ENCODE measurements at regions not wholly inside any gene's neighbourhood (a gene's known extent, or its start where the extent isn't known, plus 50 kb on each side); places are given as distances from the start of the nearest gene placed in this dataset.

GRCh38 chr10:91700273-91700672, 67.4 kb upstream of the PPP1R3C start:
- H3K36me3 ChIP-seq: no peaks in the 10 kb centered on the region
- intact Hi-C loops (cut with DNase I; ENCODE audit: low total_unique reads): no loop called here
- no peaks in the 10 kb centered on the region for H3K9me3 ChIP-seq
- DNase-seq (ENCODE audit: low spot score in 2 of 2): no peak
- TF ChIP-seq, protein P1, sequence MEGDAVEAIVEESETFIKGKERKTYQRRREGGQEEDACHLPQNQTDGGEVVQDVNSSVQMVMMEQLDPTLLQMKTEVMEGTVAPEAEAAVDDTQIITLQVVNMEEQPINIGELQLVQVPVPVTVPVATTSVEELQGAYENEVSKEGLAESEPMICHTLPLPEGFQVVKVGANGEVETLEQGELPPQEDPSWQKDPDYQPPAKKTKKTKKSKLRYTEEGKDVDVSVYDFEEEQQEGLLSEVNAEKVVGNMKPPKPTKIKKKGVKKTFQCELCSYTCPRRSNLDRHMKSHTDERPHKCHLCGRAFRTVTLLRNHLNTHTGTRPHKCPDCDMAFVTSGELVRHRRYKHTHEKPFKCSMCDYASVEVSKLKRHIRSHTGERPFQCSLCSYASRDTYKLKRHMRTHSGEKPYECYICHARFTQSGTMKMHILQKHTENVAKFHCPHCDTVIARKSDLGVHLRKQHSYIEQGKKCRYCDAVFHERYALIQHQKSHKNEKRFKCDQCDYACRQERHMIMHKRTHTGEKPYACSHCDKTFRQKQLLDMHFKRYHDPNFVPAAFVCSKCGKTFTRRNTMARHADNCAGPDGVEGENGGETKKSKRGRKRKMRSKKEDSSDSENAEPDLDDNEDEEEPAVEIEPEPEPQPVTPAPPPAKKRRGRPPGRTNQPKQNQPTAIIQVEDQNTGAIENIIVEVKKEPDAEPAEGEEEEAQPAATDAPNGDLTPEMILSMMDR (IDR thresholded peaks at IDR 0.05): no peak
- TF ChIP-seq POLR2AphosphoS5 (IDR thresholded peaks at IDR 0.05) (no peak), POLR2A (IDR thresholded peaks at IDR 0.05) (no peak)
- no peaks in the 10 kb centered on the region for H3K27me3 ChIP-seq
- H3K4me3 ChIP-seq: no peak overlapping the region
- no peaks in the 10 kb centered on the region for H3K4me1 ChIP-seq
- H3K27ac ChIP-seq: no peak overlapping the region

DNA sequence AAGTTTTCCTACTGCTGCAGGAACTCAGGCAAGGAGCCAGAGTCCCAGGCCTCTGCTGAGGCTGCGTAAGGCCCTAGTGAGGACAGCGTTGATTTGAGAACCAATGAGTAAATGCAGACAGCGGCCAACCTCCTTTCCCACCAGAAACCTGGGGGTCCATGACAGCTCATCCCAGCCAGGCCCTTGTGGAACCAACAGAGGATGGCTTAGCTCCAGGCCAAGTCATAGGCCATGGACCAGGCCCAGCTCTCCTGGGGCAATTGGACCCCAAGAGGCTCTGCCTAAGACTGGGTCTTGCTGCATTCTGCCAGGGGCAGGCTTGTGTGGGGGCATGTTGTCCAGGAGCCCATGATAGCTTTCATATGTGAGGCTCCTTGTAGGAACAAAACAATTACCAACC, 65.4 kb upstream of the PPP1R3C start:
- DNase-seq (ENCODE audit: low spot score in 2 of 2): no peak
- H3K4me3 ChIP-seq: no peak overlapping the region
- TF ChIP-seq POLR2AphosphoS5 (IDR thresholded peaks at IDR 0.05): no peak
- TF ChIP-seq POLR2A (IDR thresholded peaks at IDR 0.05): no peak
- TF ChIP-seq, protein P1 (IDR thresholded peaks at IDR 0.05): no peak
- no peaks in the 10 kb centered on the region for H3K27me3 ChIP-seq
- H3K27ac ChIP-seq: no peak overlapping the region
- H3K36me3 ChIP-seq: no peaks in the 10 kb centered on the region
- intact Hi-C loops (cut with DNase I; ENCODE audit: low total_unique reads): no loop called here
- no peaks in the 10 kb centered on the region for H3K4me1 ChIP-seq
- H3K9me3 ChIP-seq: no peaks in the 10 kb centered on the region

GRCh38 chr10:91694170-91694794, 61.4 kb upstream of the PPP1R3C start:
- intact Hi-C loops (cut with DNase I; ENCODE audit: low total_unique reads): no loop called here
- Histone ChIP-seq H3K4me3 (no peak overlapping the region), H3K27me3 (no peaks in the 10 kb centered on the region), H3K27ac (no peak overlapping the region), H3K4me1 (peaks cover 0 to 12% of the 10 kb centered on the region in 2 donors), H3K9me3 (no peaks in the 10 kb centered on the region), H3K36me3 (no peaks in the 10 kb centered on the region)
- TF ChIP-seq, protein P1 (IDR thresholded peaks at IDR 0.05): peak; percentile 17 to 61 (median 34)
- no peak for TF ChIP-seq POLR2AphosphoS5 (IDR thresholded peaks at IDR 0.05)
- DNase-seq (ENCODE audit: low spot score in 2 of 2): no peak

DNA sequence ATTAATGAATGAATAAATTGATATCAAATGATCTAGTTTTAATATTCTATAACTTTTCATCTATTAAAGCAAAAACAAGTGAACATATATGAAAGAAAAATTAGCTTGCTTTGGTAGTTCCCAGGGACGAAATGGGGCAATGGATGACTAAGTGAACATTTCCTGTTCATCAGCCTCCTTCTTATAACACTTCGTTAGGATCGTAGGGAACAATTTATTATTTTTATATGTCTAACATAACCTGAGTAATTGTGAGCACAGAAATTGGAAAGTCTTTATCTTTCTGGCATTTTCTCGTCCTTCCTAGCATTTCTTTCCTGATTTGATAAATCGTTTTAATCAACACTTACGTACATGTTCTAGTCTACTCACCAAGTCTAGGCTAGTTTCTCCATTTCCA, 59.1 kb upstream of the PPP1R3C start:
- H3K27me3 ChIP-seq: no peaks in the 10 kb centered on the region
- intact Hi-C loops (cut with DNase I; ENCODE audit: low total_unique reads): no loop called here
- no peak overlapping the region for H3K27ac ChIP-seq
- H3K4me3 ChIP-seq: no peak overlapping the region
- TF ChIP-seq POLR2A (IDR thresholded peaks at IDR 0.05) (no peak), POLR2AphosphoS5 (IDR thresholded peaks at IDR 0.05) (no peak)
- TF ChIP-seq, protein P1 (IDR thresholded peaks at IDR 0.05): no peak
- no peaks in the 10 kb centered on the region for H3K9me3 ChIP-seq
- DNase-seq (ENCODE audit: low spot score in 2 of 2): no peak
- H3K4me1 ChIP-seq: peaks cover 0 to 16% of the 10 kb centered on the region in 2 donors
- no peaks in the 10 kb centered on the region for H3K36me3 ChIP-seq

- no peak for DNase-seq (ENCODE audit: low spot score in 2 of 2)
- no peaks in the 10 kb centered on the region for H3K36me3 ChIP-seq
- intact Hi-C loops (cut with DNase I; ENCODE audit: low total_unique reads): no loop called here
- TF ChIP-seq, protein P1 (IDR thresholded peaks at IDR 0.05): no peak
- no peak for TF ChIP-seq POLR2A (IDR thresholded peaks at IDR 0.05)
- no peak for TF ChIP-seq POLR2AphosphoS5 (IDR thresholded peaks at IDR 0.05)
- H3K27ac ChIP-seq: peak overlapping the region in 1 of 2 donors; percentile 48
- no peak overlapping the region for H3K4me3 ChIP-seq
- no peaks in the 10 kb centered on the region for H3K27me3 ChIP-seq
- peaks cover 0 to 16% of the 10 kb centered on the region in 2 donors for H3K4me1 ChIP-seq
- H3K9me3 ChIP-seq: no peaks in the 10 kb centered on the region
These were observed 58.3 kb upstream of the PPP1R3C start for GRCh38 chr10:91690996-91691676.

Measured in breast epithelium (tissue), 4 donors.